ENCODE measurements at regions not wholly inside any gene's neighbourhood (a gene's known extent, or its start where the extent isn't known, plus 50 kb on each side); places are given as distances from the start of the nearest gene placed in this dataset.

DNA sequence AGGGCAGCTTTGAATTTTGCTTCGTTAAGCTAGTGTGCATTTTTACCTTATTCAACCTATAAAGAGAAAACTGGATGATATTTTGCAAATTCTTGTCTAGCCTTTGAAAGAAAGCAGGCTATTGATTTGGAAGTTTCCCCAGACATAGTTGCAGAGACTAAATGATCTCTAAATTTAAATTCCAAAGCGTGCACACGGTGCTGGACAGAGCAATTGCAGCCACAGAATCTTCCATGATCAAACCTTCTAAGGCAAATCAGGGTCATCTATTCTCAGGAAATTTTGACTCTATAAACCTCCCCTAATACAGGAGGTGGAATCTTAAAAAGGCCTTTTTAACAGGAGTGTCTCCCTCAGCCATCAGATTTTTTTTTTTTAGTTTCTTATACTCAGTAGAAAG lies 159.9 kb downstream of the MDFIC start:
- TF ChIP-seq CTCF (IDR thresholded peaks at IDR 0.05; ENCODE audit: low read length) (no peak), EZH2 (IDR thresholded peaks at IDR 0.05; ENCODE audit: borderline replicate concordance, low read length) (no peak)

All from OCI-LY1 (cell line).